NT2/D1 (cell line): ENCODE measurements at regions not wholly inside any gene's neighbourhood (a gene's known extent, or its start where the extent isn't known, plus 50 kb on each side); places are given as distances from the start of the nearest gene placed in this dataset.

ENCODE experiments used
- SUZ12 ChIP-seq: IDR thresholded peaks from 2 replicates; pipeline ENCODE4 v1.6.1; 2011; ENCODE audit not compliant: insufficient read length, insufficient read depth; ENCODE audit errors: extremely low read depth
- YY1 ChIP-seq: IDR thresholded peaks from 2 replicates; pipeline ENCODE4 v1.6.1; 2011; ENCODE audit not compliant: insufficient read length, insufficient read depth
- ZNF274 ChIP-seq: IDR thresholded peaks from 2 replicates; pipeline ENCODE4 v1.6.1; 2011; ENCODE audit warnings: mild to moderate bottlenecking, low read depth, low read length

DNA sequence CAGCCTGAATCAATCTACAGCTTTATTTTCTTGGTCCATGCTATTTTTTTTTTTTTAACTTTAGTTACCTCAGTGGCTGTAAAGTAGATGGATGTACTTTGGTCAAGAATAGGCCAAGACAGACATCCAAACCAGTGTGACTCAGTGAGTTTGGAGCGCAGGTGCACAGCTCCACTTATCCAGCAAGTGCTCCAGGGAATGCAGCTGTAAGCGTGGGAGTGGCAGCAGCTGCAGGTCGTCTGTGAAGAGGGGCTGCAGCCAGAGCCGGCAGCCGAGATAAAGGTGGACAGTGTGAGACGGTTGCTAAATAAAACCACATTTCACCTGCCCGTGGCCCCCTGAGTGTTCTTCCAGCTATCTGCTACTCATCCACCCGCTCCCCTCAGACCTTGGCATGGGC lies 1018.7 kb downstream of the AACS start:
- TF ChIP-seq YY1 (no peak), SUZ12 (no peak), ZNF274 (no peak)
